Vagina (tissue), 2 donors: ENCODE measurements at regions not wholly inside any gene's neighbourhood (a gene's known extent, or its start where the extent isn't known, plus 50 kb on each side); places are given as distances from the start of the nearest gene placed in this dataset.

Experiments
- DNase-seq, 2 donors: peaks; one replicate each; pipeline ENCODE4 v3.0.0-alpha.2; 2017; ENCODE audit errors: extremely low spot score in 2 of 2
- H3K27ac ChIP-seq: fragments of 200-600 bp; sonication (generic); one replicate; pipeline ENCODE4 v1.5.1; 2019
- H3K27me3 ChIP-seq: fragments of 200-600 bp; sonication (generic); one replicate; pipeline ENCODE4 v1.5.1; 2019
- H3K36me3 ChIP-seq, 2 donors: fragments of 200-600 bp; sonication (generic); one replicate each; pipeline ENCODE4 v1.5.1; 2017 to 2019
- H3K4me1 ChIP-seq: fragments of 200-600 bp; sonication (generic); one replicate; pipeline ENCODE4 v1.5.1; 2019
- H3K4me3 ChIP-seq, 2 donors: fragments of 200-600 bp; sonication (generic); 1 replicate in 1 of 2; 2 replicates in 1 of 2; pipeline ENCODE4 v1.5.1; 2016 to 2019
- H3K9me3 ChIP-seq: fragments of 200-600 bp; sonication (generic); one replicate; pipeline ENCODE4 v1.5.1; 2019
- CTCF ChIP-seq, 3 experiments: fragments of 450-650 bp in 2 of 3; fragments of 200-600 bp in 1 of 3; sonication (generic) in 1 of 3; IDR thresholded peaks; one replicate each; pipeline ENCODE4 v1.5.1; 2017 to 2019; ENCODE audit warnings: antibody characterized with exemption in 3 of 3, mild to moderate bottlenecking in 2 of 3, moderate library complexity in 2 of 3
- POLR2A ChIP-seq, 2 donors: fragments of 450-650 bp; IDR thresholded peaks; one replicate each; pipeline ENCODE4 v1.6.1; 2017; ENCODE audit warnings: antibody characterized with exemption in 2 of 2, mild to moderate bottlenecking in 2 of 2, moderate library complexity in 2 of 2
- POLR2AphosphoS5 ChIP-seq, 2 donors: sonication (generic); formaldehyde crosslinking; IDR thresholded peaks; one replicate each; pipeline ENCODE4 v1.9.0; 2017; ENCODE audit warnings: antibody characterized with exemption in 2 of 2, mild to moderate bottlenecking in 2 of 2, low read depth in 1 of 2; ENCODE audit not compliant: insufficient read depth in 1 of 2
- intact Hi-C: fragments of 100-400 bp; cut with DNase I; formaldehyde crosslinking; loops from one replicate; pipeline ENCODE4 v1.15.1; 2023

- Histone ChIP-seq H3K4me1 (no peaks in the 10 kb centered on the region), H3K27ac (no peak overlapping the region), H3K9me3 (no peaks in the 10 kb centered on the region), H3K36me3 (no peaks in the 10 kb centered on the region), H3K27me3 (no peaks in the 10 kb centered on the region), H3K4me3 (no peak overlapping the region)
- no peak for TF ChIP-seq CTCF (IDR thresholded peaks at IDR 0.05)
- intact Hi-C loops = no loop called here
- no peak for DNase-seq
Measured at GRCh38 chr7:89511900-89512299, 642.4 kb upstream of the STEAP1 start.

- Histone ChIP-seq H3K9me3 (no peaks in the 10 kb centered on the region), H3K4me1 (no peaks in the 10 kb centered on the region), H3K27ac (no peak overlapping the region), H3K27me3 (no peaks in the 10 kb centered on the region), H3K36me3 (no peaks in the 10 kb centered on the region), H3K4me3 (no peak overlapping the region)
- intact Hi-C loops = no loop called here
- no peak for TF ChIP-seq POLR2AphosphoS5 (IDR thresholded peaks at IDR 0.05; ENCODE audit: insufficient read depth in 1 of 2, low read depth in 1 of 2)
- TF ChIP-seq CTCF (IDR thresholded peaks at IDR 0.05) = no peak
- TF ChIP-seq POLR2A (IDR thresholded peaks at IDR 0.05) = no peak
- DNase-seq = no peak
Measured at GRCh38 chr7:89514970-89515369, 639.3 kb upstream of the STEAP1 start.

- intact Hi-C loops = no loop called here
- Histone ChIP-seq H3K4me1 (no peaks in the 10 kb centered on the region), H3K27ac (no peak overlapping the region), H3K4me3 (no peak overlapping the region), H3K9me3 (no peaks in the 10 kb centered on the region), H3K36me3 (no peaks in the 10 kb centered on the region), H3K27me3 (no peaks in the 10 kb centered on the region)
- DNase-seq = no peak
- TF ChIP-seq CTCF (IDR thresholded peaks at IDR 0.05) (no peak), POLR2A (IDR thresholded peaks at IDR 0.05) (no peak), POLR2AphosphoS5 (IDR thresholded peaks at IDR 0.05; ENCODE audit: insufficient read depth in 1 of 2, low read depth in 1 of 2) (no peak)
Measured at GRCh38 chr7:89517815-89518214, 636.5 kb upstream of the STEAP1 start.

GRCh38 chr7:89549768-89550167 lies 604.5 kb upstream of the STEAP1 start:
- no peaks in the 10 kb centered on the region for H3K9me3 ChIP-seq
- TF ChIP-seq POLR2A (IDR thresholded peaks at IDR 0.05) (no peak), CTCF (IDR thresholded peaks at IDR 0.05) (no peak), POLR2AphosphoS5 (IDR thresholded peaks at IDR 0.05; ENCODE audit: insufficient read depth in 1 of 2, low read depth in 1 of 2) (no peak)
- intact Hi-C loops = no loop called here
- H3K27ac ChIP-seq = no peak overlapping the region
- H3K4me1 ChIP-seq = no peaks in the 10 kb centered on the region
- H3K4me3 ChIP-seq = no peak overlapping the region
- H3K36me3 ChIP-seq = no peaks in the 10 kb centered on the region
- DNase-seq = no peak
- no peaks in the 10 kb centered on the region for H3K27me3 ChIP-seq

GRCh38 chr7:89554209-89554608 lies 600.1 kb upstream of the STEAP1 start:
- Histone ChIP-seq H3K4me3 (no peak overlapping the region), H3K4me1 (no peaks in the 10 kb centered on the region), H3K27me3 (no peaks in the 10 kb centered on the region), H3K36me3 (no peaks in the 10 kb centered on the region), H3K27ac (no peak overlapping the region), H3K9me3 (no peaks in the 10 kb centered on the region)
- TF ChIP-seq CTCF (IDR thresholded peaks at IDR 0.05) = no peak
- no peak for DNase-seq
- intact Hi-C loops = no loop called here
